ENCODE measurements at regions not wholly inside any gene's neighbourhood (a gene's known extent, or its start where the extent isn't known, plus 50 kb on each side); places are given as distances from the start of the nearest gene placed in this dataset.

GRCh38 chr3:157914882-157915281, 191.3 kb downstream of the SHOX2 start (continued):
- TF ChIP-seq CHD7 (IDR thresholded peaks at IDR 0.05; ENCODE audit: insufficient replicate concordance, low read length) (no peak), CHD2 (IDR thresholded peaks at IDR 0.05; ENCODE audit: low read length) (no peak)
